GM19035 (cell line): ENCODE measurements at regions not wholly inside any gene's neighbourhood (a gene's known extent, or its start where the extent isn't known, plus 50 kb on each side); places are given as distances from the start of the nearest gene placed in this dataset.
"Not testable (repeated sequence)": the region's sequence is repeated elsewhere in the genome, so short reads cannot be mapped to it uniquely, and the experiment has no call there.

Experiments used
- ATAC-seq: cut with Tn5 transposase; IDR thresholded peaks from one replicate; pipeline ENCODE4 v1.9.1; 2021; ENCODE audit not compliant: unreplicated experiment

DNA sequence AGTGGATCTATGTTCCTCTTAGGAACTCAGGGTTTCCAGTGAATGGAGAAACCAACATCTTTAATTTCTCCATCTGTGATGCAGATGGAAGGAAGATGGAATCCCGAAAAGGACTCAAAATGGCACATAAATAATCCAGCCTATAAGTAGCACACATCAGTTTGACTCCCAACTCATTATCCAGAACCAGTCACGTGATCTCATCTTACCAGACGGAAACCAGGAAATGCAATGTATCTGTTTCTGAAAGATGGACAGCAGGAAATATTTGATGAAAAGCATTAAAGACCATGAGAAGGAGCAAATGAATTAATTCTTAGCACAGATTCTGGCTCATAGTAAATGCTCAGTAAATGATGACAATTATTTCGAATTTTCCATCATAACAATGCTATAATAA, 443.1 kb upstream of the FMR1 start:
- no peak for ATAC-seq

DNA sequence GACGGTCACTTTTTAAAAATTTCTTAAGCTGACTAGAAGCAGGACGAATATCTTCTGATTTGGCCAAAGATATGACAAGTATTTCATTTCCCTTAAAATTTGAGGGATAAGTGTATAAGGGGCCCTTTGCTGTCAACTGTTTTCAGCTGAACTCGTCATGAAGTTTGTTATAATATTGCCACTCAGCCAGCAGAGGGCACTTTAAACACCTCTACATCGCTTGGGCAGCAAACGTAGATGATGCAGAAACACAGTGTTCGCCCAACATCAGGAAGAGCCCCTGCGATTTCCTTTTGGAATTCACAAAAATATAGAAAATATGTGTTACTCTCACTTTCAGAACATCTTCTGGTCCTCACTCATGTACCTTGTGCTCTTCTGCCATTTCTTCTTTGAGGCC, 435.7 kb upstream of the FMR1 start:
- ATAC-seq = no peak

DNA sequence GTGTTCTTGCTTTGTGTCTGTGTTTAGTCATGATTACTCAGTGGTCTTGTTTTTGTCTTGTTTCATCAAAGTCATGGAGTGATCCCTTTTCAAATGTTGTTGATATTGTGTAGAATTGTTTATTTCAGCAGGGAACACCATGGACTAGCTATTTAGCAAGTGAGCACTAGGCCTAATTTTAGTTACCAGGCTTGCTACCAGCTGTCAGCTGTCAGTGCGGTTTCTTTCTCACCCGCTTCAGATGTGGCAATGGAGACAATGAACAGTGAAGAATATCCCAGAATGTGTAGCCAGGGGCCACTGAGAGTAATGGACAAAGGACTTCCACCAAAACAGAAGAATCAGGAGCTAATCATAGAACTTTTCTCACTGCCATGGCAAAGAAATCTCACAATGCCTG, 432.8 kb upstream of the FMR1 start:
- ATAC-seq = no peak

DNA sequence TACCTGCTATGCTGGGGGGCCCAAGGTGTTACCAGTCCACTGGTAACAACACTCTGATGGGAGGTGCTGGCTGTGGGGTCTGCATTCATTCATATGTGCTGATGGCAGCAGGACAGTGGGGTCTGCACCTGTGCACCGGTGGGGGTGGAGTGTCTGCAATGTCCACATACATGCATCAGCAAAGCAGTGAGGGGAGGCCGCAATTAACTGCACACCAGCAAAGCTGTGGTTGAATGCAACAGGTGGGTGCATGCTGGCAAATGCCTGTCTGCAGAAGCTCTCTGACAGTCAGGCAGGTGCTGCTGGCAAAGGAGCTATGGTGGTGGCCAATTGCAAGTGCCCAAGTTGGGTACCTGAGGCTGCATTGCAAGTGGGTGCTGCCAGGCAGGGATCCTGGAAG, 426.5 kb upstream of the FMR1 start:
- ATAC-seq = no peak

DNA sequence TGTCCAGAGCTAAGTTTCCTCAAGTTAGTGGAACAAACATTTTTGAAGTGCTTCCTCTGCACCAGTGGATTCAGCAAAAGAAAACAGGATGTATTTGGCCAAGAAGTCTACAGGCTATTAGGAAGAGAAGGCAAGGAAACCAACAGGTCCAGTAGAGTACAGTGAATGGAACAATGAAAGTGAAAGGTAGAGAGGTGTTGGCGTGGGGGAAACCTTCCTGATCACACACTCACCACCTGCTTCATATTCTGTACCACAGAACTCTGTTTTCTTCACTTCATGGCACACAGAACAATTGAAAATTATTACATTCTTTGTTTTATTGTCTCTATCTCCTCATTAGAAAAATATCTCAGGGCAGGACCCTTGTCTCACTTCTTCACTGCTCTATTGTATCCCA, 417.4 kb upstream of the FMR1 start:
- no peak for ATAC-seq

DNA sequence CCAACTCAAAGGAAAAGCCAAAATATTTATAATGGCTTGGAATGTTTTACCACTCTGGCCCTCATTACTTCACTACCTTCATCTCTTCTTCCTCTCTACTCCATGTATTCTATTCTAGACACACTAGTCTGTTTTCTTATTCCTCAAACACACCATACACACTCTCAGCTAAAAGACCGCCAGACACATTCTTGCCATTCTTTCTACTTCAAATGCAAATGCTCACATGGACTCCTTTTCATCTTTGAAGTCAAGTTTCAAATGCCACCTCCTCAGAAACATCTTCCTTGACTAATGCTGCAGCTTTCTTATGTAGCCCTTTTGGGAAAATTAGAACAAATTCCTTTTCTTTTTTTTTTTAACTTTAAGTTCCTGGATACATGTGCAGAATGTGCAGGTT, 412.9 kb upstream of the FMR1 start:
- no peak for ATAC-seq

DNA sequence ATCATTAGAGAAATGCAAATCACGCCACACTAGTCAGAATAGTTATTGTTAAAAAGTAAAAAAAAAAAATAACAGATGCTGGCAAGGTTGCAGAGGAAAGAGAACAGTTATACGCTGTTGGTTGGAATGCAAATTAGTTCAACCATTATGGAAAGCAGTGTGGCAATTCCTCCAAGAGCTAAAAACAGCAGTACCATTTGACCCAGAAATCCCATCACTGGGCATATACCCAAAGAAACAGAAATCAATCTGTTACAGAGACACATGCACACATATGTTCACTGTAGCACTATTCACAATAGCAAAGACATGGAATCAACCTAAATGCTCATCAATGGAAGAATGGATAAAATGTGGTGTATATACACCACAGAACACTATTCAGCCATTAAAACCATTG, 388.7 kb upstream of the FMR1 start:
- no peak for ATAC-seq

DNA sequence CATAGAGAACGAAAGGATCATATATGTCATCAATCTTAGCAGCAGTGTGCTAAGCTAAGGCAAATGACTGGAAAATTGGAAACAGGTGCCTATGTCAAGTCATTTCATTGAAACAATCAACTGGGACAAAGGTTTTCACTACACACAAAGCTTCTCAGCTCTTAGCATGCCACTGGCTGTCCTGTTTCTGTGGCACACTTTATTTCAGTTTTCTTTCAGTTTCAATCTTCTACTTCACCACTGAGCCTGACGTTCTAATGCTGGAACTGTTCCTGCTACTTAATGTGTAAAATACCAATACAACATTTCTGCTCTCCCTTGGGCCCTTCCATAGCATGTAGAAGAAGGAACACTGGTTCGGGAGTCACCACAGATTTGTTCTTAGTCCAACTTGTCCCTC, 378.3 kb upstream of the FMR1 start:
- ATAC-seq = no peak

DNA sequence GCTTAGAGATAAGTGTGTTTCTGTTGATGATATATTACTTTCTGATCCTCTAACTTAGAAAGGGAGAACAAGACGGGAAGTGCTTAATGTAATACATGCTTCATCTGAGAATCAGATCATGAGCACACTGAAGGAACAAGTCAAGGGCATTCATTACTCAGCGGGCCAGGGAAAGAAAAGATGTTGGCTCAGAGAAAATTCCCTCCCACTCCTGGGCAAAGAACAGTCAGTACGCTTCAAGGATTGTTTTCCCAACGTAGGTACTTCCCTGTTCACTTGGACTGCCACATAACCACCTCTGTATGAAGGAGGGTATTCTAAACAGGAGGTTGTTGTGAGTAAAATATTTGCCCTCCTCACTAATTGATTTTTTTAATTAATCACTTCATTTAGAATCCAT, 374.5 kb upstream of the FMR1 start:
- ATAC-seq = no peak

DNA sequence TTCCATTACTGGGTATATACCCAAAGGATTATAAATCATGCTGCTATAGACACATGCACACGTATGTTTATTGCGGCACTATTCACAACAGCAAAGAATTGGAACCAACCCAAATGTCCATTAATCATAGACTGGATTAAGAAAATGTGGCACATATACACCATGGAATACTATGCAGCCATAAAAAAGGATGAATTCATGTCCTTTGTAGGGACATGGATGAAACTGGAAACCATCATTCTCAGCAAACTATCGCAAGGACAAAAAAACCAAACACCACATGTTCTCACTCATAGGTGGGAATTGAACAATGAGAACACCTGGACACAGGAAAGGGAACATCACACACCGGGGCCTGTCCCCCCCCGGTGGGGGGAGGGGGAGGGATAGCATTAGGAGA, 363.7 kb upstream of the FMR1 start:
- ATAC-seq = not testable (repeated sequence)

DNA sequence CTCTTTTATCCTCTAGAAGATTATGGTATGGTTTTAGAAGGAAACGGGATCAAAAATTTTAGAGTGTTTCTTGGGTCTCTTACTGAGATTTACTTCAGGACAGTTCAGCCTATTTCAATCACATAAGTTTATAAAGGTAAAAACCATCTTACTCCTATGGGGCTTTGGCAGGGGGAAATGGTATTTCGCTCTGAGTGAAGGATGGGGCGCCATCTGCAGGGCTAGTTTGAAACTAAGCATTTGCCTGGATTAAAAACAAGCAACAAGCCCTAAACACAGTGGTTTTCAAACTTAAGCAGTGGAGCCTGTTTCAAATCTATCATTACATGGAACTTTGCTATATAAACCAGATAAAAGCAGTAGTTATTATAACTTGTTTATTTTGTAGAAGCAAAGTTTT, 361.5 kb upstream of the FMR1 start:
- no peak for ATAC-seq

DNA sequence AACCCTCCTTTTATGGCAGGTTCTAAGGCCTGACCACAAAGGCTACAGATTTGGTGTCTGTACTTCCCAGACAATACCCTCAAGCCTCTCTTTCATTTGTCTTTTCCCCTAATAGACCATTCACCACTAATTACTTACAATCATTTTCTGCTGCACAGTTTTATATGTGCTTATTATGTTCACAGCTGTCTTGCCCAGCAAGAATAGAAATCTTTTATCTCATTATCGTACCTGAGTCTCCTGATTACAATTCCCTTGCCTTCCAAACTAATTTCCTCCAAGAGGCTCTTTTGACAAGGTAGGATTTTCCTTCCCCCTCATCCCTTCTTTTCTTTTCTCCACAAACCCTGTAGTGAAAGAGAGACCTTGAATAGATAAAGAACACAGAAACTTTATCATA, 352.5 kb upstream of the FMR1 start:
- no peak for ATAC-seq

DNA sequence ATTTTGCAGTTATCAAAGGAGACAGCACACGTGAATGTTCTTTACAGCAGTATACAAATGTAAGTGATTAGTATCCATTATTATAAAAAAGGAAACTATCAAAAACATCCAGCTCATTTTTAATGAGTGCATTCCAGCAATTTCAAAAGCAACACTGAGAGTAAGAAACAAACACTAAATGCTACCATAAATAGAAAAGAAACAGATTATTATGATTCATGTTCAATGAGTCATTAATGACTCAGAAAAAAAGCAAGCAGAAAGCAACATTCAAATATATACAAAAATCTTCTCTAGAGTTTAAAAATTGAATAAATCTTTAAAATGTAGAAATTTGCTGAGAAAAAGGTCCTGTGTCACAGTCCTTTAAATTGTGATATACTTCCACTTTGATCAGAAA, 346.5 kb upstream of the FMR1 start:
- ATAC-seq = no peak

DNA sequence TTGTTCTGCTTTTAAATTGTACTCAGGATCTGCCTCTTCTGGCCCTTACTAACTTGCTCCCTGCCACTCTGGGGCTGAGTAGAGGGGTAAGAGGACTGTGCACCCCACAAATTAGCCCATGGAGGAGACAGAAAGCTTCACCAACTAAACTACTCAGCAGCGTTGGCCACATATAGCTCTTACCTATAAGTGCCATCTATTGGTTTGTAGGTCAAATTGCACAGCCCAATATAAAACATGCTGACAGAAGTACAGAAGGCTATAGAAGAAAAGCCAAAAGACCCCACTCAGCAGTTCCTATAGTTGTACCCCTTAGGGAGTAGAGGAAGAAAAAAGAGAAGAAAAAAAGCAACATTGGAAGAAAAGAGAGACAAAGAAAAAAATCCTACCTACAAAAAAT, 341.2 kb upstream of the FMR1 start:
- ATAC-seq = no peak

DNA sequence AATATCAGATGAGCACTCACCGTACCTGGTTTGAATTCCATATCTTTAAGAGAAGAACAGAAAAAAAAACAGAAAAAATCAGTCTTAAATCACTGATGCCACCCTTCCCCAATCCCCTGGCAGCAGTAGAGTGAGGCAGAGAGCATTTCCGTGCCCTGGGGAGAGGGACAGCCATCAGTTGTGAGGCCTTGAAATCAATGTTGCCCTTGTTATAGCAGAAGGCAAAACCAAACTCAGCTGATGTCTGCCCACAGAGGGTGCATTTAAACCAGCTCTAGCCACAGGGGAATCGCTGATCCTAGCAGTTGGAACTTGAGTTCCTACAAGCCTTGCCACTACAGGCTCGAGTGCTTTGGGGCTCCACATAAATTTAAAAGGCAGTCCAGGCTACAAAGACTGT, 338.5 kb upstream of the FMR1 start:
- ATAC-seq = no peak

DNA sequence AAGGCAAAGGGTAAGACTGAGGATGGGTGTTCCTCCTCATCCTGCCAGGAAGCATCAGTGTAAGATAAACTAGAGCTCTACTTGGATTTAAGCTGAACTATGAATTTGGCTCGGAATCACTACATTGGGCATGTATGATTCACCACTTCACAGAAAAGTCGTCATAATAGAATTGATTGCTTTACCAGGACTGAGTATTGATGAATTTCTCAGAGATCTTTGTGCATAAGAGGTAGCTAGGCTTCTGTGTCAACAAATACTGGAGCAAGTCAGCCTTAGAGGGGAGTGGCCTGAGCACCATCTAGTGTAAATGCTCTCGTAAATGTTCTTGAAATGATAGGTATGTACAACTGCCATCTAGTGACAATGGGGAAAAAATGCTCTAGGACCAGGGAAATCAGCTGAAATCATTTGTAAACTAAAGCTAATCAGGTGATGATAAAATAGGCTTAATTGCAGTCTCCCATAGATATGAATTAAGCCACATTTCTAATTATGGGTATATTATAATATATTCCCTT, 309.5 kb upstream of the FMR1 start:
- no peak for ATAC-seq

DNA sequence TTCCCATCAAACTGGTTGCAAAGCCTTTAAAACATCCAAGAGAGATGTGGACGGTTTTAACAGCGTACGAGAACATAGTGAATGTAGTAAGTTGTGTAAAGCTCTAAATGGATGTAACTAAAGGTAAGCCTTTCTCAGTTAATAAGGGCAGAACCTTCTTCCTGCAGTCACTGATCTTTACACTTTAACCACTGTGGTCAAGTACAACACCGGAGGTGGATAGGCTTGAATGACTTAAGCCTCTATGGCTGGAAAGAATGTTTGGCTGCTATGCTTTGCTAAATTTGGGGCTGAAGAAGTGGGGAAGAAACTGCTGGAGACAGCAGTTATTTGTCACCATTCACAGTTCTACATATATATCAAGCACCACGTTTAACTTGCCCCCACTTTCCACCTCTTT, 285.1 kb upstream of the FMR1 start:
- no peak for ATAC-seq

DNA sequence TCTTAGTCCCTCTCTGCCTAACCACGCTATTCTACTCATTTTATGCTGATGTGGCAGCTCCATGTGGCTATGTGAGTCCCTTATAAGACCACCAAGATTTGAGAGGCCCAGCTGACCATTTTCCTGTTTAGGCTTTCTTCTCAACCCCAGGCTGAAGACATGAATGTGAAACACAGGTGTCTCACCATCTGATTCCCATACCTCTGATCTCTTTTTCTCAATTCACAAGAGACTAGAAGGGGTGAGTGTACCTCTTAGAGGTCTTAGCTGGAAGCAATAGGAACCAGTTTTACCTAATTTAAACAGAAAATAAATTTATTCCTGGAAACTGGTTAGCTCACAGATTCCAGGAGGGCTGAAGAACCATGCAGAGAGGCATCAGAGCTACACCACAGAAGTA, 276.5 kb upstream of the FMR1 start:
- no peak for ATAC-seq

DNA sequence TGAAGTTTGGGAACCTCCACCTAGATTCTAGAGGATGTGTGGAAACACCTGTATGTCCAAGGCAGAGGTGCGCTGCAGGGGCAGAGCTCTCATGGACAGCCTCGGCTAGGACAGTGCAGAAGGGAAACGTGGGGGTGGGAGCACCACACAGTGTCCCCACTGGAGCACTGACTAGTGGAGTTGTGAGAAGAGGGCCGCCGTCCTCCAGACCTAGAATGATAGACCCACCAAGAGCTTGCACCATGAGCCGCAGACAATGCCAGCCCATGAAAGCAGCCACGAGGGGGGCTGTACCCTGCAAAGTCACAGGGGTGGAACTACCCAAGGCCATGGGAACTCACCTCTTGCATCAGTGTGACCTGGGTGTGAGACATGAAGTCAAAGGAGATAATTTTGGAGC, 274.5 kb upstream of the FMR1 start:
- no peak for ATAC-seq

DNA sequence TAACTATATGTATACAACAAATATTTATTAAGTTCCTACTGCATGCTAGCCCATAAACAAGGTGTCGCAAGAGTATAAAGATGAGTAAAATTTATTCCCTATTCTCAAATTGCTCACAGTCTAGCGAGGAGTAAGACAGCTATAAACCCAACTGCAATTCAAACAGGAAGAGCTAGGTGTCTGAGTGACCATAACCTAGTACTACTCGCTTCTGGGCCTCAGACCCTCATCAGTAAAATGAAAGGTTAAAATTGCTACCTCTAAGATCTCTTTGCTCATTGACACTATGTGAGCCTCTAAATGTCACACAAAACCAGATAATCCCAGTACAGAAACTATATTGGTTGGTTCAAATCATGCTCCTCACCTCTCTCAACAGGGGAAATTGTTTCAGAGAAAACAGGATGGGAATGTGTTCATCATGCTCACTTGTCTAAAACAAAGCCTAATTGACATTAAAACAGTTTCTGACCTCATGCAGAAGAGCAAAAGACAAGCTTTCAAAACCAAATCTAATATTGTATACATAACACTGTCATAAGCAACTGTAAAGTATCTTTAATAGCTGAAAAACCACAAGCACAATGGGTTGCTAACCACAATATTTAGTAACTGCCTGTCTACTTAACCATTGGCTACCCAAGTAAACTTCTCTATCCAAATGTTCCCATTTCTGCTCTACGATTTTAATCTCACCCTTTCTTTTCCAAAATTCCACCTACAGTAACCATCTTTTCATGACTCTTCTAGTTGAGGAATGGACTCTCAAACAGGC, 264.6 kb upstream of the FMR1 start:
- no peak for ATAC-seq

DNA sequence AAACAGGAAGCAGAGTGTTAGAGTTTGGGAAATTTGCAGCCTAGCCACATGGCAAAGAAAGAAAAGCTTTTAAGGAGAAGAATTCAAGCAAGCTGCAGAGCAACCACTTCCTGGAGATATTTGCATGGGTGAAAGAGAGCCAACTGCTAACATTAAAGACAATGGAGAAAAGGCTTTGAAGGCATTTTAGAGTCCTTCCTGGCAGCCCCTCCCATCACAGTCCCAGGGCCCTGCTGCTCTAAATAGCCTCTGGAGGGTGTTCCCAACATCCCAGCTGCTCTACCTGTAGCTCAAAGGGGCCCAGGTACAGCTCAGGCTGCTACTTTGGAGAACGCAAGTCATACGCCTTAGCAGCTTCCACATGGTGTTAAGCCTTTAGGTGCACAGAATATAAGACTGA, 235.9 kb upstream of the FMR1 start:
- ATAC-seq = no peak

DNA sequence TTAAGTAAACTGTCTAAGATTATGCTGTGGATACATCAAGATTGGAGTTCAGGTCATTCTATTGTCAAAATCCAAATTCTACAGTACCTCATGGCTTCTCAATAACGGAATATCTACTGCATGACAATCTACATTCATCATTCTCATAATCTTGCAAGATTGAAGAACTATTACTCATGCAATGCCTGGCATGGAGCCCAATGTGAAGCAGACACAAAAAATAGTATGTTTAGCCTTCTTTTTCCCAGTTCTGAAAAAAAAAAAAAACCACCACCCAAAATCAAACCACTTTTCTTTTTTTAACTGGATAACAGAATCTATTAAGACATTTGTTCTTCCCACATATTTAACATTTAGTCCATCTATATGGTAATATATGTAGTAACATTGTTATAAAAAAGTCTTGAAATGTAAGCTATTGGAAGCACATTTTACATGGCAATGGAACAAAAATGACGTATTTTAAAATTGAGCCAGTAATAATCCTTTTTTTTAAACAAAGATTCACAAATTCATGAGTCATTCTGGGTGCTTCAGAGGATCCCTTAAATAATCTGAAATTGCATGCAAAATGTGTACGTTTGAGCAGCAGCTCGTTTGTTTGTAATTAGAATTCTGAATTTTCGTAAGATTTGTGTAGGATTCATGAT, 232.2 kb upstream of the FMR1 start:
- no peak for ATAC-seq

DNA sequence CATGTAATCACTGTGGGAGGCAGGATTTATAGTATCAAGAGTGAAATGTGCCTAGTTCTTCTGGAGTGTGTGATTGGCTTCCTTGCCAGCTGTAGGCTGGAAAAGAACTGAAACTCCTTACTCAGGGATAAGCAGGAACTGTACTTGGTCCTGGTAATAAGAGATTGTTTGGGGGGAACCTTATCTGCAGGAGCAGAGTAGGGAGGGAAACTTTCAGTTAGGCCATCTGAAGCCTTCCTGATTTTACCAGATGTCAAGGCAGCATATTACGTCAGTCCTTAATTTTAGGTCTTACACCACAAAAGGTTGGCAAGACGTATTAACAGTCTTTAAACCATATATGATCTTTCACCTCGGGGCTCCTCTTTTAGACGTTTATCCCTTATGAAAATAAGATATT, 231.5 kb upstream of the FMR1 start:
- no peak for ATAC-seq
